ENCODE measurements at regions not wholly inside any gene's neighbourhood (a gene's known extent, or its start where the extent isn't known, plus 50 kb on each side); places are given as distances from the start of the nearest gene placed in this dataset.
A peak's percentile ranks its signal among the peaks of the same experiment; 100 is the strongest.

GRCh38 chr11:95706974-95707387 is 82.6 kb downstream of the FAM76B start:
- no peak for ATAC-seq
- no peak for TF ChIP-seq ZNF565 (CRISPR knock-in tag; conservative IDR thresholded peaks at IDR 0.05; ENCODE audit: low read depth)
- TF ChIP-seq TSHZ2 (CRISPR knock-in tag; IDR thresholded peaks at IDR 0.05): no peak
- TF ChIP-seq SNAI2 (CRISPR knock-in tag; IDR thresholded peaks at IDR 0.05): no peak
- no peak for TF ChIP-seq OSR1 (CRISPR knock-in tag; IDR thresholded peaks at IDR 0.05)
- no peak for TF ChIP-seq ZFP3 (CRISPR knock-in tag; IDR thresholded peaks at IDR 0.05)
- TF ChIP-seq BACH2 (CRISPR knock-in tag; IDR thresholded peaks at IDR 0.05; ENCODE audit: borderline replicate concordance): no peak
- TF ChIP-seq, protein P1, sequence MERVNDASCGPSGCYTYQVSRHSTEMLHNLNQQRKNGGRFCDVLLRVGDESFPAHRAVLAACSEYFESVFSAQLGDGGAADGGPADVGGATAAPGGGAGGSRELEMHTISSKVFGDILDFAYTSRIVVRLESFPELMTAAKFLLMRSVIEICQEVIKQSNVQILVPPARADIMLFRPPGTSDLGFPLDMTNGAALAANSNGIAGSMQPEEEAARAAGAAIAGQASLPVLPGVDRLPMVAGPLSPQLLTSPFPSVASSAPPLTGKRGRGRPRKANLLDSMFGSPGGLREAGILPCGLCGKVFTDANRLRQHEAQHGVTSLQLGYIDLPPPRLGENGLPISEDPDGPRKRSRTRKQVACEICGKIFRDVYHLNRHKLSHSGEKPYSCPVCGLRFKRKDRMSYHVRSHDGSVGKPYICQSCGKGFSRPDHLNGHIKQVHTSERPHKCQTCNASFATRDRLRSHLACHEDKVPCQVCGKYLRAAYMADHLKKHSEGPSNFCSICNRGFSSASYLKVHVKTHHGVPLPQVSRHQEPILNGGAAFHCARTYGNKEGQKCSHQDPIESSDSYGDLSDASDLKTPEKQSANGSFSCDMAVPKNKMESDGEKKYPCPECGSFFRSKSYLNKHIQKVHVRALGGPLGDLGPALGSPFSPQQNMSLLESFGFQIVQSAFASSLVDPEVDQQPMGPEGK (CRISPR knock-in tag; IDR thresholded peaks at IDR 0.05; ENCODE audit: borderline replicate concordance): no peak
- TF ChIP-seq GLIS3 (CRISPR knock-in tag; IDR thresholded peaks at IDR 0.05): no peak
- no peak for TF ChIP-seq RARB (CRISPR knock-in tag; IDR thresholded peaks at IDR 0.05)
- no peak for TF ChIP-seq ISL1 (CRISPR knock-in tag; IDR thresholded peaks at IDR 0.05)
- TF ChIP-seq ZFP30 (CRISPR knock-in tag; IDR thresholded peaks at IDR 0.05): no peak
- TF ChIP-seq, protein P2, sequence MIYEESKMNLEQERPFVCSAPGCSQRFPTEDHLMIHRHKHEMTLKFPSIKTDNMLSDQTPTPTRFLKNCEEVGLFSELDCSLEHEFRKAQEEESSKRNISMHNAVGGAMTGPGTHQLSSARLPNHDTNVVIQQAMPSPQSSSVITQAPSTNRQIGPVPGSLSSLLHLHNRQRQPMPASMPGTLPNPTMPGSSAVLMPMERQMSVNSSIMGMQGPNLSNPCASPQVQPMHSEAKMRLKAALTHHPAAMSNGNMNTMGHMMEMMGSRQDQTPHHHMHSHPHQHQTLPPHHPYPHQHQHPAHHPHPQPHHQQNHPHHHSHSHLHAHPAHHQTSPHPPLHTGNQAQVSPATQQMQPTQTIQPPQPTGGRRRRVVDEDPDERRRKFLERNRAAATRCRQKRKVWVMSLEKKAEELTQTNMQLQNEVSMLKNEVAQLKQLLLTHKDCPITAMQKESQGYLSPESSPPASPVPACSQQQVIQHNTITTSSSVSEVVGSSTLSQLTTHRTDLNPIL (CRISPR knock-in tag; IDR thresholded peaks at IDR 0.05; ENCODE audit: low read depth): no peak
- TF ChIP-seq, protein P3, sequence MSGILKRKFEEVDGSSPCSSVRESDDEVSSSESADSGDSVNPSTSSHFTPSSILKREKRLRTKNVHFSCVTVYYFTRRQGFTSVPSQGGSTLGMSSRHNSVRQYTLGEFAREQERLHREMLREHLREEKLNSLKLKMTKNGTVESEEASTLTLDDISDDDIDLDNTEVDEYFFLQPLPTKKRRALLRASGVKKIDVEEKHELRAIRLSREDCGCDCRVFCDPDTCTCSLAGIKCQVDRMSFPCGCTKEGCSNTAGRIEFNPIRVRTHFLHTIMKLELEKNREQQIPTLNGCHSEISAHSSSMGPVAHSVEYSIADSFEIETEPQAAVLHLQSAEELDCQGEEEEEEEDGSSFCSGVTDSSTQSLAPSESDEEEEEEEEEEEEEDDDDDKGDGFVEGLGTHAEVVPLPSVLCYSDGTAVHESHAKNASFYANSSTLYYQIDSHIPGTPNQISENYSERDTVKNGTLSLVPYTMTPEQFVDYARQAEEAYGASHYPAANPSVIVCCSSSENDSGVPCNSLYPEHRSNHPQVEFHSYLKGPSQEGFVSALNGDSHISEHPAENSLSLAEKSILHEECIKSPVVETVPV (CRISPR knock-in tag; IDR thresholded peaks at IDR 0.05): no peak
- no peak for TF ChIP-seq TCF4 (CRISPR knock-in tag; IDR thresholded peaks at IDR 0.05; ENCODE audit: borderline replicate concordance)
- TF ChIP-seq TOX (CRISPR knock-in tag; IDR thresholded peaks at IDR 0.05; ENCODE audit: borderline replicate concordance): no peak

GRCh38 chr11:95705485-95706124 is 84.0 kb downstream of the FAM76B start:
- ATAC-seq: peak; percentile 95
- TF ChIP-seq ISL1 (CRISPR knock-in tag; IDR thresholded peaks at IDR 0.05) (no peak), TSHZ2 (CRISPR knock-in tag; IDR thresholded peaks at IDR 0.05) (0 out of 2 replicates have a peak, but pooled peaks have one; percentile 15)

DNA sequence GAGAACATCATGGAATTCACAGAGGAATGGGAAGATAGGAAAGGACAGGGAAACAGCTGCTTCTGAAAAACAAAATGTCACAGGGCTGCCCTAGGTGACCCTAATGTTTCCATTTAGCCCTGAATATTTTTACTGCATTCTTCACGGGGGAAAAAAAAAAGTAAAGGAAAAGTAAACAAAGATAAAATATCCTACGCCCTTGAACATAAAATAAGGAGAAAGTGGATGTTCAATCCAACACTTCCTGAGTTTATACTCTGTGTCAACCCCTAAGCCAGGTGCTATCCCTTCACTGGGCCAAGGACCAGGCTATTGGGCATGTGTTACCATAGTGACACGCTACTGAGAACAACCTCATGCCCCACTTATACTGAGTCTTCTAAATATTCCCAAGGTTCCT is 84.7 kb downstream of the FAM76B start:
- no peak for ATAC-seq
- TF ChIP-seq, protein P1 (CRISPR knock-in tag; IDR thresholded peaks at IDR 0.05; ENCODE audit: borderline replicate concordance): no peak
- TF ChIP-seq SNAI2 (CRISPR knock-in tag; IDR thresholded peaks at IDR 0.05) (no peak), TSHZ2 (CRISPR knock-in tag; IDR thresholded peaks at IDR 0.05) (no peak)

All from SK-N-SH treated with all-trans-retinoic acid at 6 μM for 48 hours (cell line).